Esophagus muscularis mucosa (tissue), 3 donors: ENCODE measurements at regions not wholly inside any gene's neighbourhood (a gene's known extent, or its start where the extent isn't known, plus 50 kb on each side); places are given as distances from the start of the nearest gene placed in this dataset.

ENCODE experiments used
- CTCF ChIP-seq, 3 experiments: fragments of 200-600 bp in 2 of 3; fragments of 450-650 bp in 1 of 3; sonication (generic) in 2 of 3; IDR thresholded peaks; one replicate each; pipeline ENCODE4 v1.5.1; 2017 to 2019; ENCODE audit warnings: antibody characterized with exemption in 3 of 3, mild to moderate bottlenecking in 2 of 3, moderate library complexity in 1 of 3
- POLR2A ChIP-seq: fragments of 450-650 bp; IDR thresholded peaks from one replicate; pipeline ENCODE4 v1.6.1; 2017; ENCODE audit warnings: antibody characterized with exemption, moderate library complexity, mild to moderate bottlenecking, low read depth
- POLR2AphosphoS5 ChIP-seq, 2 donors: sonication (generic); formaldehyde crosslinking; IDR thresholded peaks; one replicate each; pipeline ENCODE4 v1.6.1; 2017; ENCODE audit warnings: antibody characterized with exemption in 2 of 2

- peak; percentile 29 to 48 (median 40) for TF ChIP-seq CTCF (IDR thresholded peaks at IDR 0.05)
- TF ChIP-seq POLR2A = no peak
- no peak for TF ChIP-seq POLR2AphosphoS5 (IDR thresholded peaks at IDR 0.05)
Measured at GRCh38 chr4:80125252-80126177, 52.5 kb upstream of the ANTXR2 start.
